H1 (cell line): ENCODE measurements at regions not wholly inside any gene's neighbourhood (a gene's known extent, or its start where the extent isn't known, plus 50 kb on each side); places are given as distances from the start of the nearest gene placed in this dataset.

Experiments
- BCL11A ChIP-seq, 2 experiments: IDR thresholded peaks; one replicate each; pipeline ENCODE4 v1.6.1; 2011; ENCODE audit warnings: low read depth in 2 of 2, low read length in 2 of 2, mild to moderate bottlenecking in 2 of 2
- CTCF ChIP-seq, 3 experiments: IDR thresholded peaks; 1 replicate in 2 of 3; 2 replicates in 1 of 3; pipeline versions ENCODE4 v1.5.1 to v1.6.1; 2011; ENCODE audit warnings: low read length in 3 of 3, mild to moderate bottlenecking in 3 of 3, inconsistent platforms in 2 of 3, low read depth in 1 of 3, moderate library complexity in 1 of 3; ENCODE audit not compliant: insufficient read depth in 1 of 3; ENCODE audit errors: control extremely low read depth in 1 of 3
- KDM5A ChIP-seq: fragments of 200-600 bp; IDR thresholded peaks from 2 replicates; pipeline ENCODE4 v1.7.1; 2012; ENCODE audit warnings: mild to moderate bottlenecking, low read length, inconsistent platforms, mixed read lengths
- POU5F1 ChIP-seq: IDR thresholded peaks from 2 replicates; pipeline ENCODE4 v1.6.1; 2011; ENCODE audit warnings: low read depth, mild to moderate bottlenecking, low read length, moderate library complexity
- SIN3A ChIP-seq, 2 experiments: IDR thresholded peaks in 1 of 2; conservative IDR thresholded peaks in 1 of 2; 2 replicates each; pipeline ENCODE4 v1.6.1; 2011 to 2012; ENCODE audit warnings: low read length in 2 of 2, improper control_type of control experiment in 1 of 2, low read depth in 1 of 2, mild to moderate bottlenecking in 1 of 2
- TAF1 ChIP-seq: IDR thresholded peaks from 2 replicates; pipeline ENCODE4 v1.6.1; 2011; ENCODE audit warnings: mild to moderate bottlenecking, low read depth, low read length
- TAF7 ChIP-seq: optimal IDR thresholded peaks from 2 replicates; pipeline ENCODE3; 2011; ENCODE audit warnings: low read depth, mild to moderate bottlenecking, inconsistent platforms, low read length, moderate library complexity, borderline replicate concordance
- TBP ChIP-seq: IDR thresholded peaks from 2 replicates; pipeline ENCODE4 v1.6.1; 2011; ENCODE audit warnings: low read depth, low read length, improper control_type of control experiment
- TF ChIP-seq, protein P1 (sequence below): IDR thresholded peaks from 2 replicates; pipeline ENCODE4 v1.6.1; 2011; ENCODE audit warnings: low read depth, mild to moderate bottlenecking, low read length; ENCODE audit not compliant: insufficient read depth
- TF ChIP-seq, protein P2 (sequence below): IDR thresholded peaks from 2 replicates; pipeline ENCODE4 v1.6.1; 2011; ENCODE audit warnings: low read length, improper control_type of control experiment

GRCh38 chr18:44090453-44090852 lies 590.2 kb upstream of the SETBP1 start (continued):
- TF ChIP-seq CTCF (IDR thresholded peaks at IDR 0.05; ENCODE audit: control extremely low read depth in 1 of 3, insufficient read depth in 1 of 3, low read depth in 1 of 3, low read length in 3 of 3) (no peak), TAF1 (no peak), SIN3A (conservative IDR thresholded peaks at IDR 0.05 in 1 of 2, IDR thresholded peaks at IDR 0.05 in 1 of 2; ENCODE audit: low read depth in 1 of 2, low read length in 2 of 2) (no peak), KDM5A (no peak), TBP (no peak), POU5F1 (no peak), TAF7 (no peak), BCL11A (IDR thresholded peaks at IDR 0.05; ENCODE audit: low read depth in 2 of 2, low read length in 2 of 2) (no peak)
- TF ChIP-seq, protein P1, sequence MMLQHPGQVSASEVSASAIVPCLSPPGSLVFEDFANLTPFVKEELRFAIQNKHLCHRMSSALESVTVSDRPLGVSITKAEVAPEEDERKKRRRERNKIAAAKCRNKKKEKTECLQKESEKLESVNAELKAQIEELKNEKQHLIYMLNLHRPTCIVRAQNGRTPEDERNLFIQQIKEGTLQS, result no peak
- TF ChIP-seq, protein P2, sequence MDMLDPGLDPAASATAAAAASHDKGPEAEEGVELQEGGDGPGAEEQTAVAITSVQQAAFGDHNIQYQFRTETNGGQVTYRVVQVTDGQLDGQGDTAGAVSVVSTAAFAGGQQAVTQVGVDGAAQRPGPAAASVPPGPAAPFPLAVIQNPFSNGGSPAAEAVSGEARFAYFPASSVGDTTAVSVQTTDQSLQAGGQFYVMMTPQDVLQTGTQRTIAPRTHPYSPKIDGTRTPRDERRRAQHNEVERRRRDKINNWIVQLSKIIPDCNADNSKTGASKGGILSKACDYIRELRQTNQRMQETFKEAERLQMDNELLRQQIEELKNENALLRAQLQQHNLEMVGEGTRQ, result no peak
